RWPE2 (cell line): ENCODE measurements at regions not wholly inside any gene's neighbourhood (a gene's known extent, or its start where the extent isn't known, plus 50 kb on each side); places are given as distances from the start of the nearest gene placed in this dataset.
"Not testable (repeated sequence)": the region's sequence is repeated elsewhere in the genome, so short reads cannot be mapped to it uniquely, and the experiment has no call there.

Experiments
- ATAC-seq: fragments of 200-7000 bp; cut with Tn5 transposase; 3 replicates; pipeline ENCODE4 v1.9.1; 2021; ENCODE audit warnings: low read depth
- DNase-seq: peaks from one replicate; pipeline ENCODE4 v3.0.0-alpha.2; 2020; ENCODE audit warnings: low spot score
- H3K27ac ChIP-seq: fragments of 450-650 bp; 2 replicates; pipeline ENCODE4 v1.5.1; 2017; ENCODE audit warnings: mild to moderate bottlenecking; ENCODE audit not compliant: poor library complexity, severe bottlenecking
- H3K27me3 ChIP-seq: fragments of 250-450 bp; sonication (Bioruptor Pico); 2 replicates; pipeline ENCODE4 v1.5.1; 2021; ENCODE audit warnings: mild to moderate bottlenecking, moderate library complexity; ENCODE audit not compliant: insufficient read depth, poor library complexity, severe bottlenecking
- H3K36me3 ChIP-seq: fragments of 250-450 bp; sonication (Bioruptor Pico); 2 replicates; pipeline ENCODE4 v1.5.1; 2020; ENCODE audit warnings: low read depth, mild to moderate bottlenecking, moderate library complexity
- H3K4me1 ChIP-seq: fragments of 250-450 bp; sonication (Bioruptor Pico); 2 replicates; pipeline ENCODE4 v1.5.1; 2021; ENCODE audit warnings: mild to moderate bottlenecking, moderate library complexity; ENCODE audit not compliant: insufficient read depth, poor library complexity, severe bottlenecking
- H3K4me3 ChIP-seq: fragments of 250-450 bp; sonication (Bioruptor Pico); 2 replicates; pipeline ENCODE4 v1.5.1; 2021; ENCODE audit warnings: mild to moderate bottlenecking, moderate library complexity; ENCODE audit not compliant: severe bottlenecking
- H3K9me3 ChIP-seq: fragments of 250-450 bp; sonication (Bioruptor Pico); 2 replicates; pipeline ENCODE4 v1.5.1; 2021; ENCODE audit warnings: mild to moderate bottlenecking, moderate library complexity; ENCODE audit not compliant: severe bottlenecking
- TF ChIP-seq, protein P1 (sequence below): fragments of 450-650 bp; IDR thresholded peaks from one replicate; pipeline ENCODE4 v1.5.1; 2017; ENCODE audit warnings: mild to moderate bottlenecking, moderate library complexity; ENCODE audit not compliant: poor library complexity, severe bottlenecking

DNA sequence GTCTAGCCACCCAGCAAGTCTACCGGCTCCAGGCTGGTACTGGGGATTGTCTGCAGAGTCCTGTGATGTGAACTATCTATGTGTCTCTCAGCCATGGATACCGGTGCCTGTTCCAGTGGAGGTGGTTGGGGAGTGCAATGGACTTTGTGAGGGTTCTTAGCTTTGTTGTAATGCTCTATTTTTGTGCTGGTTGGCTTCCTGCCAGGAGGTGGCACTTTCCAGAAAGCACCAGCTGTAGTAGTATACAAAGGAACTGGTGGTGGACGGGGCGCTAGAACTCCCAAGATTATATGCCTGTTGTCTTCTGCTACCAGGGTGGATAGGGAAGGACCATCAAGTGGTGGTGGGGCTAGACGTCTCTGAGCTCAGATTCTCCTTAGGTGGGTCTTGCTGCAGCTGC, 306.4 kb upstream of the POF1B start:
- Histone ChIP-seq H3K27me3 (no peaks in the 10 kb centered on the region), H3K4me1 (no peaks in the 10 kb centered on the region)
- TF ChIP-seq, protein P1, sequence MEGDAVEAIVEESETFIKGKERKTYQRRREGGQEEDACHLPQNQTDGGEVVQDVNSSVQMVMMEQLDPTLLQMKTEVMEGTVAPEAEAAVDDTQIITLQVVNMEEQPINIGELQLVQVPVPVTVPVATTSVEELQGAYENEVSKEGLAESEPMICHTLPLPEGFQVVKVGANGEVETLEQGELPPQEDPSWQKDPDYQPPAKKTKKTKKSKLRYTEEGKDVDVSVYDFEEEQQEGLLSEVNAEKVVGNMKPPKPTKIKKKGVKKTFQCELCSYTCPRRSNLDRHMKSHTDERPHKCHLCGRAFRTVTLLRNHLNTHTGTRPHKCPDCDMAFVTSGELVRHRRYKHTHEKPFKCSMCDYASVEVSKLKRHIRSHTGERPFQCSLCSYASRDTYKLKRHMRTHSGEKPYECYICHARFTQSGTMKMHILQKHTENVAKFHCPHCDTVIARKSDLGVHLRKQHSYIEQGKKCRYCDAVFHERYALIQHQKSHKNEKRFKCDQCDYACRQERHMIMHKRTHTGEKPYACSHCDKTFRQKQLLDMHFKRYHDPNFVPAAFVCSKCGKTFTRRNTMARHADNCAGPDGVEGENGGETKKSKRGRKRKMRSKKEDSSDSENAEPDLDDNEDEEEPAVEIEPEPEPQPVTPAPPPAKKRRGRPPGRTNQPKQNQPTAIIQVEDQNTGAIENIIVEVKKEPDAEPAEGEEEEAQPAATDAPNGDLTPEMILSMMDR = no peak

DNA sequence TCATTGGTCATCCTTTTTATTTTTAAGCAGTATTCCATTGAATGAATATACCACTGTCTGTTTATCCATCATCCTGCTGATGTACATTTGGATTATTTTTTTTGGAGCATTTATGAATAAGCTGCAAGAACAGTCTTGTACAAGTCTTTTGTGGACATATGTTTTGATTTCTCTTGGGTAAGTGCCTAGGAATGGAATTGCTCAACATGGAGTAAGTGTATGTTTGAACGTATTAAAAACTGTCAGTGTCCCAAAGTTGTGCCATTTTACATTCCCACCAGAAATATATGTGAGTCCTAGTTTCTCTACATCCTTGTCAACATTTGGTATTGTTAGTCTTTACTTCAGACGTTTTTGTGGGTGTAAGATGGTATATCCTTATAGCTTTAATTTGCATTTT, 287.0 kb upstream of the POF1B start:
- DNase-seq (no peak), ATAC-seq (no peak)
- TF ChIP-seq, protein P1 = no peak
- H3K27me3 ChIP-seq = no peaks in the 10 kb centered on the region
- no peaks in the 10 kb centered on the region for H3K4me1 ChIP-seq
- no peak overlapping the region for H3K4me3 ChIP-seq
- no peaks in the 10 kb centered on the region for H3K9me3 ChIP-seq
- no peaks in the 10 kb centered on the region for H3K36me3 ChIP-seq
- no peak overlapping the region for H3K27ac ChIP-seq

More for the DNA sequence above, 306.4 kb upstream of the POF1B start:
- ATAC-seq (no peak), DNase-seq (no peak)
- Histone ChIP-seq H3K4me3 (no peak overlapping the region), H3K9me3 (no peaks in the 10 kb centered on the region), H3K36me3 (no peaks in the 10 kb centered on the region), H3K27ac (no peak overlapping the region)

DNA sequence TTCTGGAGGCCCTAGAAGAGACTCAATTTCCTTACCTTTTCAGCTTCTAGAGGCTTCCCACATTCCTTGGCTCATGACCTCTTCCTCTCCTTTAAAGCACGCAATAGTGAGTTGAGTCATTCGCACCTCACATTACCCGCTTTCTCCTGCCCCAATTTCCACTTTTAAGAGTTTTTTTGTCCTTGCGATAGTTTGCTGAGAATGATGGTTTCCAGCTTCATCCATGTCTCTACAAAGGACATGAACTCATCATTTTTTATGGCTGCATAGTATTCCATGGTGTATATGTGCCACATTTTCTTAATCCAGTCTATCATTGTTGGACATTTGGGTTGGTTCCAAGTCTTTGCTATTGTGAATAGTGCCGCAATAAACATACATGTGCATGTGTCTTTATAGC, 284.5 kb upstream of the POF1B start:
- not testable (repeated sequence) for H3K27me3 ChIP-seq, DNase-seq, H3K4me1 ChIP-seq, H3K9me3 ChIP-seq, ATAC-seq, H3K36me3 ChIP-seq, H3K4me3 ChIP-seq, H3K27ac ChIP-seq

DNA sequence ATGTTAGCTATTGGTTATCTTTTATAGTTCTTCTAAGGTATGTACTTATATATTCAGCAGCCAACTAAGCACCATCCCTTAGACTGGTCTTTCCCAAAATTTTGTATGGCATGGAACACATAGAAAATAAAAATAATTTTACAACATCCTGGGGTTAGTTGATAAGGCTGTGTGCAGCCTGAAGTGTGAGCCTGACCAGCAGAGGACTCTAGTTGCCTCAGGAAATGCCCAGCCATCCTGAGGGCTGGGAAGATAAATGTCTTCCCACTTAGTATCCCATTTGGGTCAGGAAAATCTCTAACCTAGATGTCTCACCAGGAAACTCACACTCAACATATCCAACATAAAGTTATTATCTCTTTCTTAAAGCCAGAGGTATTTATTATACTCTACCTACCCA, 251.4 kb upstream of the POF1B start:
- Histone ChIP-seq H3K27ac (no peak overlapping the region), H3K27me3 (no peaks in the 10 kb centered on the region), H3K4me3 (no peak overlapping the region), H3K36me3 (no peaks in the 10 kb centered on the region), H3K9me3 (no peaks in the 10 kb centered on the region), H3K4me1 (no peaks in the 10 kb centered on the region)
- DNase-seq (no peak), ATAC-seq (no peak)
- TF ChIP-seq, protein P1 = no peak

DNA sequence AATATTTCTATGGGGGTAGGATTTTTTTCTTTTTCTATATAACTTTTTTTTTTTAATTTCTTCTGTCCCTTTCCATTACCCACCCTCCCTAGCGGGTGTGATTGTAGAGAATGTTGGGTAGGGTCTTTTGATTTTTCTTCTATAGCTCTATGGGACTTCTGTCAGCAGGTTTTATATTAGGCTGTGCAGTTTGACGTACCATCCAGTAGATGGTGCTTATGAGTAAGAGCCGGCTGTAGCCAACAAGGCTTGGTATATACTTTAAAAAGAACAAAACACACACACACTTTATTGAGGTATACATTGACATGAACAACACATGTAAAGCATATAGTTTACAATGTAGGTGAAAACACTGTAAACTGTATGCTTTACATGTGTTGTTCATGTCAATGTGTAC, 247.9 kb upstream of the POF1B start:
- no peaks in the 10 kb centered on the region for H3K9me3 ChIP-seq
- H3K27ac ChIP-seq = no peak overlapping the region
- TF ChIP-seq, protein P1 = peak; percentile 49
- no peaks in the 10 kb centered on the region for H3K36me3 ChIP-seq
- no peaks in the 10 kb centered on the region for H3K27me3 ChIP-seq
- no peaks in the 10 kb centered on the region for H3K4me1 ChIP-seq
- DNase-seq = no peak
- H3K4me3 ChIP-seq = no peak overlapping the region
- no peak for ATAC-seq
